Neuron (in vitro differentiated cells): ENCODE measurements at regions not wholly inside any gene's neighbourhood (a gene's known extent, or its start where the extent isn't known, plus 50 kb on each side); places are given as distances from the start of the nearest gene placed in this dataset.
"Not testable (repeated sequence)": the region's sequence is repeated elsewhere in the genome, so short reads cannot be mapped to it uniquely, and the experiment has no call there.

Source experiments
- H2AFZ ChIP-seq: one replicate; pipeline ENCODE4 v1.6.1; 2013; ENCODE audit warnings: low read depth, mild to moderate bottlenecking, inconsistent platforms, low read length, moderate library complexity
- H3K27me3 ChIP-seq: one replicate; pipeline ENCODE4 v1.6.1; 2013; ENCODE audit warnings: low read length; ENCODE audit not compliant: insufficient read depth
- H3K36me3 ChIP-seq: one replicate; pipeline ENCODE4 v1.6.1; 2013; ENCODE audit warnings: low read length; ENCODE audit not compliant: insufficient read depth
- H3K4me1 ChIP-seq: one replicate; pipeline ENCODE4 v1.6.1; 2013; ENCODE audit warnings: low read length; ENCODE audit not compliant: insufficient read depth
- H3K4me3 ChIP-seq: 2 replicates; pipeline ENCODE4 v1.5.1; 2013; ENCODE audit warnings: mild to moderate bottlenecking, low read length, moderate library complexity
- H3K9me3 ChIP-seq: one replicate; pipeline ENCODE4 v1.6.1; 2013; ENCODE audit warnings: low read length

- no peaks in the 10 kb centered on the region for H3K9me3 ChIP-seq
- H3K36me3 ChIP-seq: no peaks in the 10 kb centered on the region
- no peak overlapping the region for H2AFZ ChIP-seq
- H3K4me1 ChIP-seq: peaks cover 13% of the 10 kb centered on the region
- peaks cover 8% of the 10 kb centered on the region for H3K27me3 ChIP-seq
- no peak overlapping the region for H3K4me3 ChIP-seq
Observed at GRCh38 chr6:14386263-14386662, 268.7 kb downstream of the CD83 start.

GRCh38 chr6:14386668-14387067 lies 269.1 kb downstream of the CD83 start:
- Histone ChIP-seq H3K9me3 (no peaks in the 10 kb centered on the region), H3K36me3 (no peaks in the 10 kb centered on the region), H3K4me3 (no peak overlapping the region), H3K27me3 (peaks cover 8% of the 10 kb centered on the region), H3K4me1 (peaks cover 9% of the 10 kb centered on the region), H2AFZ (no peak overlapping the region)

DNA sequence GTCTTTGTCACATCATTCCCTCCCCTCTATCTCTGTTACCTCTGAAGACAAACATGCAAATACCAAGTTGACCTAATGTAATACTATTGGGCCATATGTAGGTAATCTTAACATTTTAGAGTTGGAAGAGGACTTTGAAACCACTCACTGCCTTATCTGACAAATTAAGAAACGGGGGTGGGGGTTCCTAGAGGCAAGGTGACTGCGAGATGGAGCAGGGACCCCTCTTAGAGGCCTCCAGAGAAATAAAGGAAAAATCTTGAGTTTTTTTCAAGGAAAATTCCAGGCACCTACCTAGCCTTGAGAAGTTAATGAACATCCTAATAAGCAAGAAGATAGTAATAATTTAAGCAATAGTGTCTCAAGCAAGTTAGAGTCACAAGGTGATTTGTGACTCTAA lies 270.8 kb downstream of the CD83 start:
- Histone ChIP-seq H2AFZ (no peak overlapping the region), H3K4me3 (no peak overlapping the region), H3K4me1 (no peaks in the 10 kb centered on the region), H3K27me3 (peaks cover 8% of the 10 kb centered on the region), H3K36me3 (no peaks in the 10 kb centered on the region), H3K9me3 (no peaks in the 10 kb centered on the region)

GRCh38 chr6:14389776-14390175 lies 272.2 kb downstream of the CD83 start:
- not testable (repeated sequence) for H3K4me1 ChIP-seq, H3K4me3 ChIP-seq, H3K9me3 ChIP-seq, H2AFZ ChIP-seq, H3K36me3 ChIP-seq, H3K27me3 ChIP-seq

DNA sequence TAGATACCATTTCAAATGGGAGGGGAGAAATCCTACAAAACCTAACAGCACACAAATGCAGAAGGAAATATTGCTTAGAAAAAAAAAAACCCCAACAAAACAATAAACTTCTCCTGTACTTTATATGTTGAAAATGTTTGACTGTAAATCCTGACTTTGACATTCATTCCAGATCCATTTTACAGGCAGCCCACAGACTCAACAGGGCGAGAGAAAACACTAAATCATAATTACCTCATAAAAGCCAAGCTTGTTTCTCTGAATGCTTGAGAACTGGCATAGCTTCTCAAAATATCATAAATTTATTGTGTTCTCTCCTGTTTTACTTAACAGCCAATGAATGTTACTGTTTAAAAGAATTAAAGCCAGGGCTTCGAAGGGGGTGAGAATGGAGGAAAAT lies 273.2 kb downstream of the CD83 start:
- no peaks in the 10 kb centered on the region for H3K9me3 ChIP-seq
- no peak overlapping the region for H3K4me3 ChIP-seq
- H2AFZ ChIP-seq: no peak overlapping the region
- H3K36me3 ChIP-seq: no peaks in the 10 kb centered on the region
- no peaks in the 10 kb centered on the region for H3K4me1 ChIP-seq
- no peaks in the 10 kb centered on the region for H3K27me3 ChIP-seq

DNA sequence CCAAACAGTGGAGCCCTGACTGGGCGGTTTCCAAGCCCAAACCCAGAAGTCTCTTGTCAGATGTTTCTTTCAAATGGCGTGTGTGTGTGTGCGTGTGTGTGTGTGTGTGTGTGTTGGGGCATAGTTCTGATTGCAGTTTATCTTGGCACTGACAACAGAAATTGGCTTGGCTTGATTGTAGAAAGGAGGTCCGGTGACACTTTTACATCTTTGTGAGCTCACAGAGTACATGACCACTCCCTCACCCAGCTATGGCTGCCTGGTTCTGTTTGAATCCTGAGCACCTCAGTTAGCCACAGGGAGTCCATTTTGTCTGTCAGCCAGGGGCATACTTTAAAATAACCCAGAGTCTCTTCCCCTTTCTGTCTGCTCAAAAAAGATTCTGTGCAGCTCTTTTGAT lies 276.3 kb downstream of the CD83 start:
- H3K9me3 ChIP-seq: no peaks in the 10 kb centered on the region
- H3K36me3 ChIP-seq: no peaks in the 10 kb centered on the region
- no peak overlapping the region for H3K4me3 ChIP-seq
- H2AFZ ChIP-seq: no peak overlapping the region
- no peaks in the 10 kb centered on the region for H3K27me3 ChIP-seq
- no peaks in the 10 kb centered on the region for H3K4me1 ChIP-seq

DNA sequence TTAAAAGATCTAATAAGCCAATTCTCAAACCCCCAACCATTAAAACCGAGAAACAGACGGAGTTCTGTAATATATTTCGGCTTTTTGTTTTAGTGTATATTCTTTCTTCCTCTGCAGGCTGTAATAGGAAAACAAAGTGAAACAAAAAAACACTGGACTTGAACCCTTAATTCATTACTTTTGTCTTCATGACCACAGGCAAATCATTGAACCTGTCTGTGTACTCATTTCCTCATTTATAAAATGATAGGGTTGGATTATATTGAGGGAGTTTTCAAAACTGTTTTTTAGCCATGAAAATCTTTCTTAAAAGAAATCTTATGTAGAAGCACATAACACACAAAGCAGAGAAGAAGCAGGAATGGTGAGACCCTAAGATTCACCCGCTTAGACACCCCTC lies 278.8 kb downstream of the CD83 start:
- Histone ChIP-seq H3K4me1 (no peaks in the 10 kb centered on the region), H3K27me3 (no peaks in the 10 kb centered on the region), H3K9me3 (no peaks in the 10 kb centered on the region), H3K36me3 (no peaks in the 10 kb centered on the region), H3K4me3 (no peak overlapping the region), H2AFZ (no peak overlapping the region)

GRCh38 chr6:14396826-14397517 lies 279.4 kb downstream of the CD83 start:
- H3K27me3 ChIP-seq: no peaks in the 10 kb centered on the region
- no peaks in the 10 kb centered on the region for H3K4me1 ChIP-seq
- H3K36me3 ChIP-seq: no peaks in the 10 kb centered on the region
- no peaks in the 10 kb centered on the region for H3K9me3 ChIP-seq
- no peak overlapping the region for H2AFZ ChIP-seq
- H3K4me3 ChIP-seq: no peak overlapping the region

DNA sequence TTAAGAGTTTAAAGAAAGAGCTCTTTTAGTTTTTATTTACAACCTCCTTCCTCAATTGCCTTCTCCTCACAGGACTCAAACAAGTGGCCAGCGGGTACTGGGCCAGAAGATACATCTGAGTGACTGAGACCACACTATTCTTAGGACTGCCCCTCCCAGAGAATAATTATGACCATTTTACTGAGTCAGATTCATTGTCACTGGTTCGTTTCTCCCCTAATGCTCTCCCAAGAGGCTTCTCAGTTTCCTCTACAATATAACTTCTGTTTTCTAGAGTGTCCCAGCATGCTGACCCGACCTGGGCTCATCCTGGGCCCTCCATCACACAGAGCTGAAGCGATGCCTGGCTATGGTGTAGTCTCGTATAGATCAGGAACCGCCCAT lies 279.9 kb downstream of the CD83 start:
- no peaks in the 10 kb centered on the region for H3K4me1 ChIP-seq

GRCh38 chr6:14398953-14399352 lies 281.4 kb downstream of the CD83 start:
- Histone ChIP-seq H3K27me3 (no peaks in the 10 kb centered on the region), H3K9me3 (peaks cover 3% of the 10 kb centered on the region), H3K4me3 (no peak overlapping the region), H3K36me3 (no peaks in the 10 kb centered on the region), H3K4me1 (no peaks in the 10 kb centered on the region), H2AFZ (no peak overlapping the region)

More for the DNA sequence above, 279.9 kb downstream of the CD83 start:
- Histone ChIP-seq H3K36me3 (no peaks in the 10 kb centered on the region), H3K4me3 (no peak overlapping the region), H2AFZ (no peak overlapping the region), H3K27me3 (no peaks in the 10 kb centered on the region), H3K9me3 (no peaks in the 10 kb centered on the region)

- Histone ChIP-seq H3K9me3 (peaks cover 3% of the 10 kb centered on the region), H2AFZ (no peak overlapping the region), H3K36me3 (no peaks in the 10 kb centered on the region), H3K4me1 (no peaks in the 10 kb centered on the region), H3K27me3 (no peaks in the 10 kb centered on the region), H3K4me3 (no peak overlapping the region)
Observed at GRCh38 chr6:14399635-14400034, 282.1 kb downstream of the CD83 start.

GRCh38 chr6:14401246-14401645 lies 283.7 kb downstream of the CD83 start:
- no peak overlapping the region for H3K4me3 ChIP-seq
- no peaks in the 10 kb centered on the region for H3K4me1 ChIP-seq
- peaks cover 3% of the 10 kb centered on the region for H3K9me3 ChIP-seq
- H3K27me3 ChIP-seq: no peaks in the 10 kb centered on the region
- no peak overlapping the region for H2AFZ ChIP-seq
- H3K36me3 ChIP-seq: no peaks in the 10 kb centered on the region

GRCh38 chr6:14406614-14407331 lies 289.2 kb downstream of the CD83 start:
- peaks cover 9% of the 10 kb centered on the region for H3K4me1 ChIP-seq
- no peaks in the 10 kb centered on the region for H3K36me3 ChIP-seq
- no peak overlapping the region for H2AFZ ChIP-seq
- H3K4me3 ChIP-seq: no peak overlapping the region
- peaks cover 3% of the 10 kb centered on the region for H3K9me3 ChIP-seq
- no peaks in the 10 kb centered on the region for H3K27me3 ChIP-seq

GRCh38 chr6:14408446-14408845 lies 290.9 kb downstream of the CD83 start:
- Histone ChIP-seq H3K4me3 (no peak overlapping the region), H3K9me3 (no peaks in the 10 kb centered on the region)

More at GRCh38 chr6:14408446-14408845, 290.9 kb downstream of the CD83 start:
- no peaks in the 10 kb centered on the region for H3K36me3 ChIP-seq
- peaks cover 9% of the 10 kb centered on the region for H3K4me1 ChIP-seq
- H2AFZ ChIP-seq: no peak overlapping the region
- no peaks in the 10 kb centered on the region for H3K27me3 ChIP-seq
